OCI-LY1 (cell line): ENCODE measurements at regions not wholly inside any gene's neighbourhood (a gene's known extent, or its start where the extent isn't known, plus 50 kb on each side); places are given as distances from the start of the nearest gene placed in this dataset.
A peak's percentile ranks its signal among the peaks of the same experiment; 100 is the strongest.

ENCODE experiments used
- H2AFZ ChIP-seq: fragments of 200-600 bp; sonication (generic), shearing (Covaris generic); 2 replicates; pipeline ENCODE4 v1.6.0; 2014; ENCODE audit warnings: antibody characterized with exemption, mild to moderate bottlenecking, low read length
- H3F3A ChIP-seq: fragments of 200-600 bp; sonication (generic), shearing (Covaris generic); 2 replicates; pipeline ENCODE4 v1.6.0; 2014; ENCODE audit warnings: mild to moderate bottlenecking, antibody characterized with exemption, low read length, moderate library complexity; ENCODE audit not compliant: insufficient read depth
- H3K27ac ChIP-seq: fragments of 200-600 bp; sonication (generic); 2 replicates; pipeline ENCODE4 v1.5.1; 2014; ENCODE audit warnings: low read length, mixed run types, mild to moderate bottlenecking, low read depth; ENCODE audit not compliant: poor library complexity, severe bottlenecking
- H3K27me3 ChIP-seq: fragments of 200-600 bp; sonication (generic); 2 replicates; pipeline ENCODE4 v1.6.0; 2014; ENCODE audit warnings: antibody characterized with exemption, mild to moderate bottlenecking, low read length, moderate library complexity; ENCODE audit not compliant: insufficient read depth
- H3K36me3 ChIP-seq: fragments of 200-600 bp; sonication (generic); 2 replicates; pipeline ENCODE4 v1.6.1; 2014; ENCODE audit warnings: mild to moderate bottlenecking, antibody characterized with exemption, low read length, moderate library complexity, mixed read lengths; ENCODE audit not compliant: insufficient read depth
- H3K4me1 ChIP-seq: fragments of 200-600 bp; sonication (generic); 2 replicates; pipeline ENCODE4 v1.5.1; 2014; ENCODE audit warnings: mild to moderate bottlenecking, low read length, moderate library complexity; ENCODE audit not compliant: insufficient read depth, severe bottlenecking
- H3K4me2 ChIP-seq: fragments of 200-600 bp; sonication (generic), shearing (Covaris generic); 2 replicates; pipeline ENCODE4 v1.6.1; 2014; ENCODE audit warnings: low read length
- H3K4me3 ChIP-seq: fragments of 200-600 bp; sonication (generic); 2 replicates; pipeline ENCODE4 v1.5.1; 2014; ENCODE audit warnings: low read length, low read depth, mild to moderate bottlenecking, mixed read lengths; ENCODE audit not compliant: poor library complexity, severe bottlenecking
- H3K79me2 ChIP-seq: fragments of 200-600 bp; shearing (Covaris generic); 2 replicates; pipeline ENCODE4 v1.6.1; 2016; ENCODE audit warnings: mixed run types, low read length, mixed read lengths; ENCODE audit not compliant: insufficient read depth
- H3K9ac ChIP-seq: fragments of 200-600 bp; sonication (generic), shearing (Covaris generic); 2 replicates; pipeline ENCODE4 v1.6.1; 2014; ENCODE audit warnings: mild to moderate bottlenecking, low read length, mixed read lengths
- H3K9me2 ChIP-seq: fragments of 200-600 bp; sonication (generic), shearing (Covaris generic); 2 replicates; pipeline ENCODE4 v1.6.1; 2014; ENCODE audit warnings: low read depth, mild to moderate bottlenecking, low read length, mixed read lengths
- H3K9me3 ChIP-seq: fragments of 200-600 bp; shearing (Covaris generic); 2 replicates; pipeline ENCODE4 v1.6.1; 2014; ENCODE audit warnings: low read length, mixed read lengths
- H4K20me1 ChIP-seq: fragments of 200-600 bp; sonication (generic), shearing (Covaris generic); 2 replicates; pipeline ENCODE4 v1.6.0; 2016; ENCODE audit warnings: mild to moderate bottlenecking, low read length; ENCODE audit not compliant: insufficient read depth
- CTCF ChIP-seq: fragments of 200-600 bp; sonication (generic), shearing (Covaris generic); IDR thresholded peaks from 2 replicates; pipeline ENCODE4 v1.5.1; 2017; ENCODE audit warnings: mild to moderate bottlenecking, antibody characterized with exemption, low read length, moderate library complexity, mixed read lengths
- EZH2 ChIP-seq: fragments of 200-600 bp; sonication (generic), shearing (Covaris generic); IDR thresholded peaks from 2 replicates; pipeline ENCODE4 v1.8.0; 2017; ENCODE audit warnings: borderline replicate concordance, mixed run types, mild to moderate bottlenecking, antibody characterized with exemption, low read length, moderate library complexity, mixed read lengths

DNA sequence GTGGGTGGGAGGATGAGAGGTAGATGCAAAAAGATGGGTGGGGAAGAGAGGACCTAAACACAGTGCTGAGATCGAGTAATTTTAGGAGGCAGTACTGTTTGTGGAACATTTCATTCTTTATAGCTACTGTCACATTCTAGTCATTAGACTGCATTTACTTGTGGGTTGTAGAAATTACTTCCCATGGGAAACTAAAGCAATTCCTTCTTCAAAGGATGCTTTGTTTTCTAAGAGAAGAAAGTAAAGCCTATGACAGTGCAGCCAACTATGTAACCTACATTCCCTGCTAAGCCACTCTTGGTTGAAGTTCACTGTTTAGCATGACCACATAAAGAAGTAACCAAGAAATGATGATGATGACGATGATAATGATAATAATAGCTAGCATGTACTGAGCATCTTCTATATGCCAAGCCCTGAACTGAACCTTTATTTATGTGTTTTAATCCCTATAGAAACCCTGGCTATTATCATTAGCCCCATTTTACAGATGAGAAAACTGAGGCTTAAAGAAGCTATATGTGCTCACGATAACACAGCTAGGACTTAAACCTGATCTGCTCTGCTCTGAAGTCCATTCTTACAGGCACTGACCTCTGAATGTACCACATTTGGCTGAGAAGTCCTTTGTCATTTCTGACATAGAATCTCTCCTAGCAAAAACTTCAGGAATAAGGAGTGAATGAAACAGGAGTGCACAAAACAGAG is 114.5 kb upstream of the KIT start:
- H3K27me3 ChIP-seq: no peaks in the 10 kb centered on the region
- no peaks in the 10 kb centered on the region for H3K36me3 ChIP-seq
- H3K9ac ChIP-seq: no peak overlapping the region
- H4K20me1 ChIP-seq: no peaks in the 10 kb centered on the region
- no peak overlapping the region for H3K4me2 ChIP-seq
- H3K79me2 ChIP-seq: no peaks in the 10 kb centered on the region
- H3F3A ChIP-seq: no peaks in the 10 kb centered on the region
- H2AFZ ChIP-seq: no peak overlapping the region
- peaks cover 15% of the 10 kb centered on the region for H3K4me1 ChIP-seq
- H3K27ac ChIP-seq: no peak overlapping the region
- H3K9me2 ChIP-seq: no peaks in the 10 kb centered on the region
- no peak for TF ChIP-seq CTCF
- no peak for TF ChIP-seq EZH2
- H3K4me3 ChIP-seq: no peak overlapping the region
- H3K9me3 ChIP-seq: no peaks in the 10 kb centered on the region

DNA sequence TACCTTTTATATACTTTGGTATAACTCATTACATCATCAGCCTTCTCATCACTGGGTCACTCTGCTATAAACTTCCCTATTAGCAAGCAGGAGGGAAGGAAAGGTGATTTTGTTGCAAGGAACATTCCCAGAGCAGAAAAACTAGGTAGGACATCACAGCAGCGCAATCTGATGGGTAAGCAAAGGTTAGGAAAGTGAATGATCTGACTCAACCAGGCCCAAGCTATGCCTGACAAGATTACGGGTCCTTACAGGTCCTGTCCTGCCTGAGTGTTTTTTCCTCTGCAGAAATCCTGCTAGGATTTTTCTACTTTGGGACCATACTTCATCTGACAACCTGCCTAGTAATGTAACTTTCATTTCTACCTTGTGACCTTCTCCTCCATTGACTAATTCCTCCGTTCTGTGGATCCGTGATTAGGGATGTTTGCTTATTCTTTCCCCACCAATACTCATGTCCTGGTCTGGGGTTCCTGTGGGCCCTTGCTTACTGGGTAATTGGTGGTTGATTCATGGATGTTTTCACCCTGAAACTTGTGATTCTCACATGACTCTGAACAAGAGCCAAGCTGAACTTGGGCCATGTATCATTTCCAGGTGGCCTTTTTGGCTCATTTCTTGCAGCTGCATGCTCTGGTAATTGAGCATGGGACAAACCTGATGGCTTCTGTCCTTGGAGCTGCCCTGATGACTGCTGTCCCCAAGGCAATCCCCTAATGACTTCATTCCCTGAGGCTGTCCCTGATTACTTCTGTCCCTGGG is 111.9 kb upstream of the KIT start:
- no peak overlapping the region for H3K9ac ChIP-seq
- H2AFZ ChIP-seq: no peak overlapping the region
- H3K4me2 ChIP-seq: no peak overlapping the region
- no peaks in the 10 kb centered on the region for H3F3A ChIP-seq
- H3K36me3 ChIP-seq: no peaks in the 10 kb centered on the region
- peaks cover 15% of the 10 kb centered on the region for H3K4me1 ChIP-seq
- H3K9me3 ChIP-seq: no peaks in the 10 kb centered on the region
- H3K4me3 ChIP-seq: no peak overlapping the region
- H3K27me3 ChIP-seq: no peaks in the 10 kb centered on the region
- no peaks in the 10 kb centered on the region for H3K79me2 ChIP-seq
- H3K9me2 ChIP-seq: no peaks in the 10 kb centered on the region
- H3K27ac ChIP-seq: no peak overlapping the region
- no peaks in the 10 kb centered on the region for H4K20me1 ChIP-seq
- no peak for TF ChIP-seq CTCF
- TF ChIP-seq EZH2: no peak

DNA sequence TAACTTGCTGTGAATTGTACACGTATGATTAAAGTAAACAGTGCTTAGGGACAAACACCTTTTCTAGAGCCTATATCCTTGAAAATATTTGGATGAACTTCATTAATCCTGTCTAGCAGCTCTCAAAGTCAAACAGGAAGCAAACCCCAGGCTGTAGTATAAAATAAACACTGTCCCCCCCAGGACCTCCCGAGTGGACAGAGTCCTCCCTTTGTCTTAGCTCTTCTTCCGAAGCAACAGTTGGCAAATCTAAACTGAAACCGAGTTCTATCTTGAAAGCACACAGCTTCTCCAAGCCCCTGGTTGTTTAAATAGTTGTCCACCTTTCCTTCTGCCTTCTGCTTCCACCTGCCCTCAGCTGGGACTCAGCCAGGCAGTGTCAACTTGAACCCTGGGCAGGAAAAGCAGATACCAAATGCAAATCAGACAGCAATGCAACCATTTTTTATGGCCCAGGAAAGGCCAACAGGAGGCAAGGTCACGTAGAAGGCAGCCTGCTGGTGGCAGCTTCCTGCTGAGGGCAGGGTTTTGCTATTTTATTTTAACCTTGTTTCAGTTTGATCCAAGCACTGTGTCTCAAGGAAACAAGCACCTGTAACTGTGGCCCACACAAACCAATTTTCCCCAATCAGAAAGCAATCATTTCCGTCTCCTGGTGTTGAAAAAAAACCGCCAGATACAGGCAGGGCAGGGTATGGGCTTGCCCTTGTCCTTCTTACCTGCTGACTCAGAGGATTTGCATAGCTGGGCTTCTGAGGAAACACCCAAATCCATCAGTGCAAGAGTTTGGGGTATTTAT is 110.3 kb upstream of the KIT start:
- Histone ChIP-seq H3K9me2 (no peaks in the 10 kb centered on the region), H3K4me3 (peak overlapping the region; percentile 25), H3K4me2 (peak overlapping the region; percentile 42; the same call in 1 of the 2 replicates), H3F3A (no peaks in the 10 kb centered on the region), H4K20me1 (no peaks in the 10 kb centered on the region), H3K27ac (peak overlapping the region; percentile 65), H3K27me3 (no peaks in the 10 kb centered on the region), H3K4me1 (peaks cover 15% of the 10 kb centered on the region), H2AFZ (no peak overlapping the region), H3K79me2 (no peaks in the 10 kb centered on the region), H3K9ac (no peak overlapping the region; the same call in 1 of the 2 replicates), H3K9me3 (no peaks in the 10 kb centered on the region), H3K36me3 (no peaks in the 10 kb centered on the region)
- TF ChIP-seq CTCF (no peak), EZH2 (no peak)
